Right ventricle myocardium inferior (tissue), 1 donor: ENCODE measurements at regions not wholly inside any gene's neighbourhood (a gene's known extent, or its start where the extent isn't known, plus 50 kb on each side); places are given as distances from the start of the nearest gene placed in this dataset.
"Not testable (repeated sequence)": the region's sequence is repeated elsewhere in the genome, so short reads cannot be mapped to it uniquely, and the experiment has no call there.

Experiments
- ATAC-seq: fragments of 200-7000 bp; cut with Tn5 transposase; one replicate; pipeline ENCODE4 v1.9.1; 2020; ENCODE audit warnings: mild to moderate bottlenecking, moderate library complexity
- DNase-seq: peaks from one replicate; pipeline ENCODE4 v3.0.0; 2021; ENCODE audit errors: missing footprints
- intact Hi-C: fragments of 100-400 bp; cut with DNase I; formaldehyde crosslinking; loops from one replicate; pipeline ENCODE4 v1.11.0; 2022
- donor health status: DM: no; HTN: yes; CAD: no; lungs with severe emphysema.

DNA sequence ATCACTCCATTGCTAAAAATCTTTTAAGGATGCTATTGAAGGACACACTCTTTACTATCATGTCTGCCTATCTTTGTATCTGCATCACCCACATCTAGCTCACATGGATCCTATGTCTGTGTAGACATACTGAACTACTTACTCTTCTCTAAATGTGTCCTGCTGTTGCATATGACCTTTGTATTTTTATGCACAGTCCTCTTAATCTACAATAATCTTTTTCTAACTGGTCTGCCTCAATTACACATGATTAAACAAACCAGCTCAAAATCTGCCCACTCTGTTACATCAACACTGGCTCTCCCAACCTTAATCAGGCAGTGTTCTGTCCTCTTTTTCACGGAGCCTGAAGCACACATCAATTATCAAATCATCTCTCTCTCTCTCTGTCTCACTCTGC, 316.3 kb upstream of the MGAT4C start:
- no peak for ATAC-seq

GRCh38 chr12:86565038-86565437, 308.8 kb upstream of the MGAT4C start:
- ATAC-seq: no peak
- no peak for DNase-seq
- intact Hi-C loops: no loop called here

More for the DNA sequence above, 316.3 kb upstream of the MGAT4C start:
- DNase-seq: no peak
- intact Hi-C loops: no loop called here

DNA sequence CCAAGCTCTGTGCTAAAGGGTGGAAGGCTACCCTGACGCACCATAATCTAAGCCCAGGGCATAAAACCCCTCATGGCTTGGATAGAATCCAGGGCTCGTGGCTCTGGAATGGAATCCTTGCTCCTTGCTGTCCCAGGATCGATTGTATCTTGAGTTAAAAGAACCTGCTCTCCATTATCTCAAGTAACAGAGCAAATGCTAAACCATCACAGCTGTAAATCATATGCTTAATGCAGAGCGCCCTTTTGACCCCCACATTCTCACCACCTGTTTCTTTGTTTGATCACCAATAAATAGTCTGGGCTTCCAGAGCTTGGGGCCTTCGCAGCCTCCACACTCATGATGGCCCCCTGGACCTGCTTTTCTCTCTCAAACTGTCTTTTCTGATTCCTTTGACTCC, 299.3 kb upstream of the MGAT4C start:
- DNase-seq, intact Hi-C loops, ATAC-seq: not testable (repeated sequence)

GRCh38 chr12:86551146-86551571, 295.0 kb upstream of the MGAT4C start:
- peak; percentile 62 for DNase-seq

GRCh38 chr12:86550218-86551145, 294.3 kb upstream of the MGAT4C start:
- intact Hi-C loops: no loop called here
- DNase-seq (no peak), ATAC-seq (no peak)

More at GRCh38 chr12:86551146-86551571, 295.0 kb upstream of the MGAT4C start:
- peak; percentile 62 for ATAC-seq
- intact Hi-C loops: no loop called here

GRCh38 chr12:86543716-86544115, 287.5 kb upstream of the MGAT4C start:
- no peak for DNase-seq
- intact Hi-C loops: no loop called here
- no peak for ATAC-seq

- intact Hi-C loops: no loop called here
- no peak for ATAC-seq
- no peak for DNase-seq
These were observed 274.9 kb upstream of the MGAT4C start for GRCh38 chr12:86530996-86531655.

GRCh38 chr12:86526060-86526595, 269.9 kb upstream of the MGAT4C start:
- no peak for DNase-seq

DNA sequence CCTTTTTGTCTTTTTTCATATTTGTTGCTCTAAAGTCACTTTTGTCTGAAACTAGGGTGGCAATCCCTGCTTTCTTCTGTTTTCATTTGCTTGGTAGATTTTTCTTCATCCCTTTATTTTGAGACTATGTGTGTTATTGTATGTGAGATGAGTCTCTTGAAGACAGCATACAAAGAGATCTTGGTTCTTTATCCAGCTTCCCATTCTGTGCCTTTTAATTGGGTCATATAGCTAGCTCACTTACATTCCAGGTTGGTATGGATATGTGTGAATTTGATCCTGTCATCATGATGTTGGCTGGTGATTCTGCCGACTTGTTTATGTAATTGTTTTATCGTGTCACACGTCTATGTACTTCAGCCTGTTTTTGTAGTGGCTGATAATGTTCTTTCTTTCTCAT, 267.7 kb upstream of the MGAT4C start:
- ATAC-seq: no peak
- intact Hi-C loops: loop anchor here (1.0 kb wide), 1 partner anchor 11 kb away; no protein-coding TSS in a partner anchor

More at GRCh38 chr12:86526060-86526595, 269.9 kb upstream of the MGAT4C start:
- ATAC-seq: no peak
- intact Hi-C loops: no loop called here

GRCh38 chr12:86521870-86522269, 265.7 kb upstream of the MGAT4C start:
- no peak for DNase-seq
- ATAC-seq: no peak
- intact Hi-C loops: no loop called here

More for the DNA sequence above, 267.7 kb upstream of the MGAT4C start:
- DNase-seq: no peak

DNA sequence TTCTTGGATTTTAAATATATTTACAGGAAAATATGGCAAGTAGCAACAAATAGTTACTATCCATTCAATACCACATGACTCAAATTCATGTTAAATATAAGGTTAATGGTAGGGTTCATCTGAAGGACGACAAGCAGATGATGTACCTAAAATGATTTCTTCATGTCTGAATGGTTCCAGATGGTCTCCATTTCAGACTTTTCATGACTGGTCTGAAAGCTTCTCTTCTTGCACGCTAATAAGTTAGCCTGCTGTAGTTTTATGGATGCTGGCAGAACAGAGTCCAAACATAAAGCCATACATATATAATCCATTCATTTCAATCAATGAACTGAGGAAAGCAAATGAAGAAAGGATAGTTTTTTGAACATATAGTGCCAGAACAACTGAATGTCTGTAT, 257.0 kb upstream of the MGAT4C start:
- DNase-seq (no peak), ATAC-seq (no peak)
- intact Hi-C loops: loop anchor here (1.0 kb wide), 1 partner anchor 10 kb away; no protein-coding TSS in a partner anchor

GRCh38 chr12:86496595-86496994, 240.4 kb upstream of the MGAT4C start:
- intact Hi-C loops: no loop called here
- no peak for ATAC-seq

DNA sequence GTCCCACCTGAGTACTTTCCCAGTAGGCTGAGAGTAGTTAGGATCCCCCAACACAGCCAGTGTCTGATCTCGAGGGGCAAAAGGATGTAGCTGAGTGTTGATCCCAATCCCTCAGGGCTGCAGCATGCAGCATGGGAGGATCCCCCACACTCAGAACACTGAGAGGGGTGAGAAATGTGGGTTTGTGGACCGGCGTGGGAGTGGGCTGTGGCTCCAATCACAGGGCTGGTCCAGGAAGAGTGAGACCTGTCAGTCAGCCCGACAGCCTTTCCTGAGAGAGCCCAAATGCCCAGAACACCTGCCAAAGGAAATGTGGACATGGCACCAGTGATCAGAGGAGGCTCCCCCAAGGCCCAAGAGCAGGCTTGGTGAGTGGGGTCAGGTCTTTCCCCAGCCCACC, 228.3 kb upstream of the MGAT4C start:
- ATAC-seq (no peak), DNase-seq (no peak)
- intact Hi-C loops: no loop called here

More at GRCh38 chr12:86496595-86496994, 240.4 kb upstream of the MGAT4C start:
- no peak for DNase-seq

GRCh38 chr12:86473231-86473630, 217.0 kb upstream of the MGAT4C start:
- intact Hi-C loops: no loop called here
- ATAC-seq (no peak), DNase-seq (no peak)

DNA sequence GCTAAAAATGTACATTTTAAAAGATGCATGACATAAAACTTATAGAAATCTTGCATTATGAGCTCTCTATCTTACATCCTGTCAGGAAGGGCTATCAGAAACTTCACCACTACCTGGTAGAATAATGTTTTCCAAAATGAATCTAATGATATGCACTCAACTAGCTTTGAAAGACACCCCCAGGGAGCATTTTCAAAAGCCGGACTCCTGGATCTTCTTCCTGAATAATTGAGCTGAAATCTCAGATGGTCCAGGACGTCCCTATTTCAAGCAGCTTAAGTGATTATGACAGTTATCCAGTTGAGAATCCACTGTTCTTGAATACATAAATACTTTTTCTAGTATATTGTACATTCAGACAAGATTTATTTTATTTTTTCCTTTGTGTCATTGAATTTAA, 200.6 kb upstream of the MGAT4C start:
- ATAC-seq: no peak
- intact Hi-C loops: no loop called here
- no peak for DNase-seq

DNA sequence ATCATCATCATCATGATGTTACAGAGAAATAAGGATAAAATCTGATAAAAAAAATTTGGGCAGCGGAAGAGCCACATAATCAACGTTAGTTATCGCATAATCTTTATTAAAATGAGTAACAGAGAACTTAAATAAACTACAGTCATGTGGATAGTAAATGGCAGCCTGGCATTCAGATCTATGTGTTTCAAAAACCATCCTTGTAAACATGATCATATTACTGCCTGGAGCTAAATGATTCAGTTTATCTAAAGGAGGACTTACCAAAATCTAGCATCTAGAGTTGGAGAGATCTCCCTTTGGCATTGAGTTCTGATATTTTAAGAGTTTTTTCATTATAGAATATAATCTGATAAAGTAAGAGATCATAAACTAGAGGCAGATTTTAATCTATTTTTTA, 200.1 kb upstream of the MGAT4C start:
- DNase-seq: no peak
- ATAC-seq: no peak
- intact Hi-C loops: no loop called here

DNA sequence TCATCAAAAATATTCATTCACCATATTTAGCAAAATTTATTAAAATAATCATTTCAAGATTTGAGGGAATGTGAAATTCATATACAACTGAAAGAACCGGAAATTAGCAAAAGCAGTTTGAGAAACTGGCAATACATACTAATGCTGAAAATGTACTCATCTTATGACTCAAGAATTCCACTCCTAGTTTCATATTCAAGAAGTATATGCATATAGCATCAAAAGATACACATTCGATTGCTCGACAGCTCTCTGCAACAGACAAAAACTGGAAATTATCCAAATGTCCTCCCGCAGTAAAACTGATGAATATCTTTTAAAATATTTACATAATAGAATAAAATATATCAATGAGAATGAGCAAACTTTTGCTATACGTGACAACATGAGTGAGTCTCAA, 189.2 kb upstream of the MGAT4C start:
- intact Hi-C loops: no loop called here
- DNase-seq (no peak), ATAC-seq (no peak)

DNA sequence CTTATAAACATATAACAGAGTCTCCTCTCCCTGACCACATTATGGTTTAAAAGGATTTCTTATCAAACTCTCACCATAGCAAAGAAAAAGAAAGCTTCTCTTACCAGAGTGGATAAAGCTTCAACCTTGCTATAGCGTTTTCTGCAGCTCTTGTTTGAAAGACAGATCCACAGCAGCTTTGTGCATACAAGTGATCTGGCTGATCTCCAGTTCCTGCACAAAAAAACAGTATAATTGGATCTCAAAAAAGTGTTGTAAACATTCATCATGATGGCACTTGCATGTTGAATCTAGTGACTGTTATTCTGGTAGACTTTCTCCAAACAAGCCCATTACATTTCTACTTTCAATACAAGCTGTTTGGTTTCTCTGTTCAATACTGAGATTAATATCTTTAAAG, 178.9 kb upstream of the MGAT4C start:
- DNase-seq (no peak), ATAC-seq (no peak)
- intact Hi-C loops: no loop called here

GRCh38 chr12:86429824-86430223, 173.6 kb upstream of the MGAT4C start:
- DNase-seq (no peak), ATAC-seq (no peak)
- intact Hi-C loops: no loop called here

DNA sequence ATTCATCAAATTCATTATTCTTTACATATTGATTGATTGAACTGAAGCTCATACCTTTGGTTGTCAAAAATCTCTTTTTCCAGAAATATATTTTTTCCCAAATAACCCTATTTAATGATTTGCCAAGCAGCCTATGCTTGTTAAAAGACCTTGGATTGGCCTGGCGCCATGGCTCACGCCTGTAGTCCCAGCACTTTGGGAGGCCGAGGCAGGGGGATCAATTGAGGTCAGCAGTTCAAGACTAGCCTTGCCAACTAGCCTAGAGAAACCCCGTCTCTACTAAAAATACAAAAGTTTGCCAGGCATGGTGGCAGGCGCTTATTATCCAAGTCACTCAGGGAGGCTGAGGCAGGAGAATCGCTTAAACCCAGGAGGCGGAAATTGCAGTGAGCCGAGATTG, 165.1 kb upstream of the MGAT4C start:
- ATAC-seq: no peak

More for the DNA sequence above, 165.1 kb upstream of the MGAT4C start:
- DNase-seq: no peak
- intact Hi-C loops: no loop called here
